Spleen (tissue), 11 donors: ENCODE measurements at regions not wholly inside any gene's neighbourhood (a gene's known extent, or its start where the extent isn't known, plus 50 kb on each side); places are given as distances from the start of the nearest gene placed in this dataset.
A peak's percentile ranks its signal among the peaks of the same experiment; 100 is the strongest.

ENCODE experiments used
- DNase-seq: peaks from one replicate; pipeline ENCODE4 v3.0.0-alpha.2; 2020
- H3K27ac ChIP-seq, 8 donors: fragments of 200-600 bp; sonication (generic) in 7 of 8; 1 replicate in 4 of 8; 2 replicates in 4 of 8; pipeline versions ENCODE4 v1.5.0 to v1.8.0; 2016 to 2021; ENCODE audit warnings: inconsistent platforms in 4 of 8, mild to moderate bottlenecking in 4 of 8, moderate library complexity in 1 of 8
- H3K27me3 ChIP-seq, 7 donors: fragments of 200-600 bp; sonication (generic) in 6 of 7; replicated peaks in 1 of 7; 1 replicate in 4 of 7; 2 replicates in 3 of 7; pipeline versions ENCODE4 v1.5.0 to v1.8.0; 2016 to 2021; ENCODE audit warnings: inconsistent platforms in 3 of 7, mild to moderate bottlenecking in 1 of 7
- H3K36me3 ChIP-seq, 6 donors: fragments of 200-600 bp; sonication (generic) in 5 of 6; 1 replicate in 4 of 6; 2 replicates in 2 of 6; pipeline versions ENCODE4 v1.5.0 to v1.8.0; 2016 to 2021; ENCODE audit warnings: inconsistent platforms in 2 of 6
- H3K4me1 ChIP-seq, 6 donors: fragments of 200-600 bp; sonication (generic) in 5 of 6; 1 replicate in 3 of 6; 2 replicates in 3 of 6; pipeline versions ENCODE4 v1.5.0 to v1.8.0; 2016 to 2021; ENCODE audit warnings: inconsistent platforms in 3 of 6
- H3K4me3 ChIP-seq, 8 donors: fragments of 200-600 bp; sonication (generic) in 7 of 8; 1 replicate in 4 of 8; 2 replicates in 4 of 8; pipeline versions ENCODE4 v1.5.0 to v1.8.0; 2016 to 2021; ENCODE audit warnings: inconsistent platforms in 4 of 8, mild to moderate bottlenecking in 4 of 8, moderate library complexity in 2 of 8
- H3K9me3 ChIP-seq, 8 donors: fragments of 200-600 bp; sonication (generic) in 7 of 8; 1 replicate in 4 of 8; 2 replicates in 4 of 8; pipeline versions ENCODE4 v1.5.0 to v1.8.0; 2016 to 2021; ENCODE audit warnings: inconsistent platforms in 4 of 8
- POLR2A ChIP-seq, 3 donors: fragments of 450-650 bp; IDR thresholded peaks; one replicate each; pipeline ENCODE4 v1.5.1; 2017; ENCODE audit warnings: antibody characterized with exemption in 3 of 3, mild to moderate bottlenecking in 1 of 3
- POLR2AphosphoS5 ChIP-seq, 3 donors: sonication (generic); formaldehyde crosslinking; IDR thresholded peaks; one replicate each; pipeline ENCODE4 v1.5.1; 2017; ENCODE audit warnings: antibody characterized with exemption in 3 of 3
- WGBS, 5 donors: extraction: QIAGEN DNeasy Blood & Tissue Kit in 3 of 5; methylation state at CpG; one replicate each; pipeline versions ENCODE4 v1.1.5 to v1.1.7; 2013 to 2018; 5-methylcytosine and 5-hydroxymethylcytosine counted together
- intact Hi-C: fragments of 100-400 bp; cut with DNase I; formaldehyde crosslinking; loops from one replicate; pipeline ENCODE4 v1.15.0; 2023; ENCODE audit warnings: low total_unique reads
- TF ChIP-seq, protein P1 (sequence below), 11 experiments: fragments of 200-600 bp in 7 of 11; fragments of 450-650 bp in 4 of 11; sonication (generic) in 4 of 11; IDR thresholded peaks in 8 of 11; conservative IDR thresholded peaks in 3 of 11; 1 replicate in 7 of 11; 2 replicates in 4 of 11; pipeline versions ENCODE4 v1.4.0 to v1.8.0; 2016 to 2021; ENCODE audit warnings: antibody characterized with exemption in 11 of 11, inconsistent platforms in 4 of 11, mild to moderate bottlenecking in 1 of 11
- donor health status: healthy with polysubstance abuse.
- donor health status: DM: no; HTN: no; CAD: no; lungs with moderate emphysema.
- donor health status: DM: no; HTN: no; CAD: no.
- donor health status: Bipolar disorder and iron deficiency.
- donor health status: healthy.
- donor health status: DM: no; HTN: no; CAD: no.
- donor health status: DM: yes; HTN: yes; CAD: no.

GRCh38 chr12:107917912-107918800, 143.7 kb downstream of the ASCL4 start:
- 23 to 29% (median 25%) methylated on average over 8 of the region's 8 CpGs for WGBS, 5 donors
- no peaks in the 10 kb centered on the region for H3K4me1 ChIP-seq
- no peak for TF ChIP-seq POLR2AphosphoS5 (IDR thresholded peaks at IDR 0.05)
- TF ChIP-seq, protein P1, sequence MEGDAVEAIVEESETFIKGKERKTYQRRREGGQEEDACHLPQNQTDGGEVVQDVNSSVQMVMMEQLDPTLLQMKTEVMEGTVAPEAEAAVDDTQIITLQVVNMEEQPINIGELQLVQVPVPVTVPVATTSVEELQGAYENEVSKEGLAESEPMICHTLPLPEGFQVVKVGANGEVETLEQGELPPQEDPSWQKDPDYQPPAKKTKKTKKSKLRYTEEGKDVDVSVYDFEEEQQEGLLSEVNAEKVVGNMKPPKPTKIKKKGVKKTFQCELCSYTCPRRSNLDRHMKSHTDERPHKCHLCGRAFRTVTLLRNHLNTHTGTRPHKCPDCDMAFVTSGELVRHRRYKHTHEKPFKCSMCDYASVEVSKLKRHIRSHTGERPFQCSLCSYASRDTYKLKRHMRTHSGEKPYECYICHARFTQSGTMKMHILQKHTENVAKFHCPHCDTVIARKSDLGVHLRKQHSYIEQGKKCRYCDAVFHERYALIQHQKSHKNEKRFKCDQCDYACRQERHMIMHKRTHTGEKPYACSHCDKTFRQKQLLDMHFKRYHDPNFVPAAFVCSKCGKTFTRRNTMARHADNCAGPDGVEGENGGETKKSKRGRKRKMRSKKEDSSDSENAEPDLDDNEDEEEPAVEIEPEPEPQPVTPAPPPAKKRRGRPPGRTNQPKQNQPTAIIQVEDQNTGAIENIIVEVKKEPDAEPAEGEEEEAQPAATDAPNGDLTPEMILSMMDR (IDR thresholded peaks at IDR 0.05 in 8 of 11, conservative IDR thresholded peaks at IDR 0.05 in 3 of 11) = peak in 5 of 11 experiments; percentile 16 to 36 (median 29)
- H3K9me3 ChIP-seq = no peaks in the 10 kb centered on the region
- H3K27me3 ChIP-seq = peaks cover 0 to 66% (median 17%) of the 10 kb centered on the region in 7 donors
- intact Hi-C loops = no loop called here
- no peak overlapping the region for H3K27ac ChIP-seq
- H3K4me3 ChIP-seq = no peak overlapping the region
- H3K36me3 ChIP-seq = no peaks in the 10 kb centered on the region
- DNase-seq = no peak

DNA sequence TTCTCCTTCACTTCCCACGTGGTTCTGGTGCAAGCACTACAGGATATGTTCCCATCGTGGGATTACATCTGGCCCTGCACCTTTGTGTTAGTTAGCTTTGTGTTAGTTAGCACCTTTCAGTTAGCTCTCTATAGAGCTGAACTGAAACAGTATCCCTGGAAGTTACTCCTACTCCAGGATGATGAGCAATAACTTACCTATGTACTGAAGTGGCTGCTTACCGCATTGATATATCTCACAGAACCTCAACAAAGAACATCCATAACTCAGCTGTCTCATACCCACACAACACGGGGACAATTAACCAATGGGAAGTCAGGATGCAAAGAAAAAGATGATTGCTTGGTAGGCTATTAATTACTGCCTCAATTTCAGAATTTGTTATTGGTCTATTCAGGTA, 146.6 kb downstream of the ASCL4 start:
- Histone ChIP-seq H3K36me3 (no peaks in the 10 kb centered on the region), H3K9me3 (no peaks in the 10 kb centered on the region), H3K4me3 (no peak overlapping the region), H3K4me1 (no peaks in the 10 kb centered on the region), H3K27ac (no peak overlapping the region), H3K27me3 (peaks cover 0 to 48% (median 11%) of the 10 kb centered on the region in 7 donors)
- no peak for DNase-seq
- 42 to 61% (median 52%) methylated on average over 4 of the region's 4 CpGs for WGBS, 5 donors
- TF ChIP-seq, protein P1 (IDR thresholded peaks at IDR 0.05 in 8 of 11, conservative IDR thresholded peaks at IDR 0.05 in 3 of 11) = no peak
- no peak for TF ChIP-seq POLR2AphosphoS5 (IDR thresholded peaks at IDR 0.05)
- TF ChIP-seq POLR2A (IDR thresholded peaks at IDR 0.05) = no peak
- intact Hi-C loops = no loop called here

- WGBS, 5 donors = 70 to 84% (median 74%) methylated on average over 3 of the region's 3 CpGs
These were observed 150.6 kb downstream of the ASCL4 start for GRCh38 chr12:107925125-107925524.

GRCh38 chr12:107929436-107929835, 154.9 kb downstream of the ASCL4 start:
- no peak for DNase-seq
- Histone ChIP-seq H3K27ac (no peak overlapping the region), H3K4me3 (no peak overlapping the region), H3K36me3 (no peaks in the 10 kb centered on the region), H3K9me3 (no peaks in the 10 kb centered on the region), H3K27me3 (peaks cover 0 to 50% (median 0%) of the 10 kb centered on the region in 7 donors), H3K4me1 (no peaks in the 10 kb centered on the region)
- intact Hi-C loops = no loop called here
- WGBS, 5 donors = 34 to 58% (median 37%) methylated on average over 12 of the region's 12 CpGs
- TF ChIP-seq, protein P1 (IDR thresholded peaks at IDR 0.05 in 8 of 11, conservative IDR thresholded peaks at IDR 0.05 in 3 of 11) = peak in 2 of 11 experiments; percentile 8 to 13
- TF ChIP-seq POLR2A (IDR thresholded peaks at IDR 0.05) = no peak

More at GRCh38 chr12:107925125-107925524, 150.6 kb downstream of the ASCL4 start:
- TF ChIP-seq, protein P1 (IDR thresholded peaks at IDR 0.05 in 8 of 11, conservative IDR thresholded peaks at IDR 0.05 in 3 of 11) = no peak
- no peak for TF ChIP-seq POLR2AphosphoS5 (IDR thresholded peaks at IDR 0.05)
- no peak for TF ChIP-seq POLR2A (IDR thresholded peaks at IDR 0.05)
- H3K27ac ChIP-seq = no peak overlapping the region
- no peak for DNase-seq
- intact Hi-C loops = no loop called here
- no peaks in the 10 kb centered on the region for H3K36me3 ChIP-seq
- H3K4me3 ChIP-seq = no peak overlapping the region
- H3K9me3 ChIP-seq = no peaks in the 10 kb centered on the region
- no peaks in the 10 kb centered on the region for H3K4me1 ChIP-seq
- H3K27me3 ChIP-seq = peaks cover 0 to 27% (median 0%) of the 10 kb centered on the region in 7 donors
